Breast epithelium (tissue), 3 donors: ENCODE measurements at regions not wholly inside any gene's neighbourhood (a gene's known extent, or its start where the extent isn't known, plus 50 kb on each side); places are given as distances from the start of the nearest gene placed in this dataset.

ENCODE experiments used
- POLR2A ChIP-seq: fragments of 450-650 bp; IDR thresholded peaks from one replicate; pipeline ENCODE4 v1.6.1; 2016; ENCODE audit warnings: antibody characterized with exemption, mild to moderate bottlenecking, moderate library complexity
- TF ChIP-seq, protein P1 (sequence below), 3 donors: fragments of 450-650 bp; IDR thresholded peaks; one replicate each; pipeline ENCODE4 v1.5.1; 2016 to 2017; ENCODE audit warnings: antibody characterized with exemption in 3 of 3, mild to moderate bottlenecking in 3 of 3, moderate library complexity in 3 of 3

DNA sequence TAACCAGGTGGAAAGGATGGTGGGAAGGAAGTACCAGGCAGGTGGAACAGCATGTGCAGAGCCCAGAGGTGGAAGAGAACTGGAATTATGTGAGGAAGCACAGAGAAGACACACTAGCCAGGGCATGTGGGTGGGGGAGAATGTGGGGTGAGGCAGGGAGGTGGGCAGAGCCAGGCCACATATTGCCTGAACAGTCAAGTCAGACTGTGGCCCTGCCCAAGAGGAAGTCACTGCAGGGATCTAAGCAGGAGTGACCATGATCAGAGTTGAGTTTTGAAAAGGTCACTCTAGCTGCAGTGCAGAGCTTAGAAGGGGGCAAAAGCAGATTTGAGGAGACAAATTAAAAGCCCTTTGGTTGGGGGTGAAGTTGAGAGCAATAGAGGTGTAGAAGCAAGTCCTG, 114.0 kb upstream of the SLC38A2 start:
- TF ChIP-seq, protein P1, sequence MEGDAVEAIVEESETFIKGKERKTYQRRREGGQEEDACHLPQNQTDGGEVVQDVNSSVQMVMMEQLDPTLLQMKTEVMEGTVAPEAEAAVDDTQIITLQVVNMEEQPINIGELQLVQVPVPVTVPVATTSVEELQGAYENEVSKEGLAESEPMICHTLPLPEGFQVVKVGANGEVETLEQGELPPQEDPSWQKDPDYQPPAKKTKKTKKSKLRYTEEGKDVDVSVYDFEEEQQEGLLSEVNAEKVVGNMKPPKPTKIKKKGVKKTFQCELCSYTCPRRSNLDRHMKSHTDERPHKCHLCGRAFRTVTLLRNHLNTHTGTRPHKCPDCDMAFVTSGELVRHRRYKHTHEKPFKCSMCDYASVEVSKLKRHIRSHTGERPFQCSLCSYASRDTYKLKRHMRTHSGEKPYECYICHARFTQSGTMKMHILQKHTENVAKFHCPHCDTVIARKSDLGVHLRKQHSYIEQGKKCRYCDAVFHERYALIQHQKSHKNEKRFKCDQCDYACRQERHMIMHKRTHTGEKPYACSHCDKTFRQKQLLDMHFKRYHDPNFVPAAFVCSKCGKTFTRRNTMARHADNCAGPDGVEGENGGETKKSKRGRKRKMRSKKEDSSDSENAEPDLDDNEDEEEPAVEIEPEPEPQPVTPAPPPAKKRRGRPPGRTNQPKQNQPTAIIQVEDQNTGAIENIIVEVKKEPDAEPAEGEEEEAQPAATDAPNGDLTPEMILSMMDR (IDR thresholded peaks at IDR 0.05): no peak
- no peak for TF ChIP-seq POLR2A
